Activated naive CD4-positive, alpha-beta T cell treated with anti-CD3 and anti-CD28 coated beads, Interleukin-2, amount 50 U/mL, for 24 hours (primary cell): ENCODE measurements at regions not wholly inside any gene's neighbourhood (a gene's known extent, or its start where the extent isn't known, plus 50 kb on each side); places are given as distances from the start of the nearest gene placed in this dataset.

Experiments
- H3K27ac Mint-ChIP-seq: one replicate; pipeline ENCODE4 v1.8.0; 2021; ENCODE audit warnings: mild to moderate bottlenecking, mixed read lengths
- H3K27me3 Mint-ChIP-seq: one replicate; pipeline ENCODE4 v1.8.0; 2021; ENCODE audit warnings: mixed read lengths
- H3K36me3 Mint-ChIP-seq: one replicate; pipeline ENCODE4 v1.8.0; 2021; ENCODE audit warnings: mixed read lengths
- H3K4me1 Mint-ChIP-seq: one replicate; pipeline ENCODE4 v1.8.0; 2021; ENCODE audit warnings: mixed read lengths
- H3K4me3 Mint-ChIP-seq: one replicate; pipeline ENCODE4 v1.8.0; 2021; ENCODE audit warnings: mild to moderate bottlenecking, mixed read lengths
- H3K9me3 Mint-ChIP-seq: one replicate; pipeline ENCODE4 v1.8.0; 2021; ENCODE audit warnings: mixed read lengths

DNA sequence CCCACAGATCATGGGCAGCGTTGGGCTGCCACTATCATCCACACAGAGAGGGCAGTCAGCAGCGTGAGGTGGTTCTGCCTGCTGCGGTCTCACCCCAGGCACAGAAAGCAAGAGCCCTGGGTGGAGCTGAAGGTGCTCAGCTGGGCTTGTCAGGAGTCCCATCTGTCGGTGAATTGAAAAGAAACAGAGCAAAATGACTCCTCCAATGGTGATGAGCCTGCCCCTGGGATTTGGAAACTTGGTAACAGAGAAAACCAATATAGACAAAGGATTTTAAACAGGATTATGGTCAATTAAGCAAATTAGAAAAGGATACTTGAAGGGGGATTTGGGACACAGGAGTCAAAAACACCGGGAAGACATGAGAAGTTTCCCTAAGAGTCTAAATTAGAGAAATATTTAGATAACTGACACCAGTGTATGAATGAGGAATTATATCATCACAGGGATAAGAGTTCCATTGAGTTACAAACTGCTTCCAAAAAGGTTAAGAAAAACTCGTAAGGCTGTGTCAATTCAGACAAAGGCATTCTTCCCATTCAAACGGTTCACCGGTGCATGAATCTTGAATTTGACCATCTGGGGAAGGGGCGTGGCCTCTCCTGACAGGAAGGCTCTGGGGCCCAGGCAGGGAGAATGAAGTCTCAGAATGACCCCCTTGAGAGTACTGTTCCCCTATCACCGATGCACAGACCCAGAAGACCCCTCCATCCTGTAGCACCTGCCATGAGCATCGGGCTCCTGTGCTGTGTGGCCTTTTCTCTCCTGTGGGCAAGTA lies 70.0 kb upstream of the PRSS58 start:
- Mint-ChIP-seq H3K27me3 (peaks cover 3% of the 10 kb centered on the region), H3K27ac (peak overlapping the region; percentile 66), H3K36me3 (no peaks in the 10 kb centered on the region), H3K9me3 (no peaks in the 10 kb centered on the region), H3K4me1 (peaks cover 13% of the 10 kb centered on the region), H3K4me3 (peak overlapping the region; percentile 58)

DNA sequence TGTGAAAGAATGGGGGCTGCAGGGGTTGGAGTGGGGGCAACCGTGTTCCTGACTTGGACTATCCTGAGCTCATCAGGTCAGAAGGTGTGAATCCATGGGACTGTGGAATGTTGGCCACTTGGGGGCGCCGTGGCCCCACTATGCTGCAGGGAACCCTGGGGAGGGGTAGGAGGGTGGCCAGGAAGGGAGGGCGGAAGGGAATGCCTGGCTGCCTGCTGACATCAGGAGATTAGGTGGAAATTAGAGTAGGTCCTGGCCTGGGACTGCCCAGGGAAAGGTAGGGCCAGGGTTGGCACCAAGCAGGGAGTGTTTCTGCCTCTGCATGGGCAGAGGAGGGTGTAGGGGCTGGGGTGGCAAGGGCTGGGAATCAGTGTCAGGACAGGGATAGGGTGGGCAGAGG lies 65.8 kb upstream of the PRSS58 start:
- no peaks in the 10 kb centered on the region for H3K36me3 Mint-ChIP-seq
- H3K27ac Mint-ChIP-seq: peak overlapping the region; percentile 83
- peaks cover 2% of the 10 kb centered on the region for H3K27me3 Mint-ChIP-seq
- peaks cover 23% of the 10 kb centered on the region for H3K4me1 Mint-ChIP-seq
- no peak overlapping the region for H3K4me3 Mint-ChIP-seq
- no peaks in the 10 kb centered on the region for H3K9me3 Mint-ChIP-seq

DNA sequence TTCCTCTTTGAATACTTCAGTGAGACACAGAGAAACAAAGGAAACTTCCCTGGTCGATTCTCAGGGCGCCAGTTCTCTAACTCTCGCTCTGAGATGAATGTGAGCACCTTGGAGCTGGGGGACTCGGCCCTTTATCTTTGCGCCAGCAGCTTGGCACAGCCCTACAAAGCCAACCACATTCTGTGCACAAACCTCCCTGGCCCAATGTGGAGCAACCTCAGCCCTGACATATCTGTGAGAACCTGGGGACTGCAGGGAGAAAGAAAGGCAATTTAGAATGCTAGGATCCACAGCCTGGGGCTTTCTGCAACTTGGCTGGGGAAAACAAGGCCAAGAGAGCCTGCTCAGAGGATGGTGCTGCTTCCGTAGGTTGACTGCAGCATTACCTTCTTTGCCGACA lies 63.5 kb upstream of the PRSS58 start:
- Mint-ChIP-seq H3K4me1 (peaks cover 23% of the 10 kb centered on the region), H3K27ac (no peak overlapping the region), H3K4me3 (peak overlapping the region; percentile 51), H3K27me3 (peaks cover 2% of the 10 kb centered on the region), H3K36me3 (no peaks in the 10 kb centered on the region), H3K9me3 (no peaks in the 10 kb centered on the region)

DNA sequence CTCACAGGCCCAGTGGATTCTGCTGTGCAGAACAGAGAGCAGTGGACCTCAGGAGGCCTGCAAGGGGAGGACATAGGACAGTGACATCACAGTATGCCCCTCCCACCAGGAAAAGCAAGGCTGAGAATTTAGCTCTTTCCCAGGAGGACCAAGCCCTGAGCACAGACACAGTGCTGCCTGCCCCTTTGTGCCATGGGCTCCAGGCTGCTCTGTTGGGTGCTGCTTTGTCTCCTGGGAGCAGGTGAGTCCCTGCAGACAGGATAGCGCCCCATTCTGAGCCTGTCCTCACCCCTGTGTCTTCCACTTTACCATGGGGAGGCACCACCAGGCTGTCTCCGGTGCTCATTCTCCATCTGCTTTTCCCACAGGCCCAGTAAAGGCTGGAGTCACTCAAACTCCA lies 63.0 kb upstream of the PRSS58 start:
- no peaks in the 10 kb centered on the region for H3K36me3 Mint-ChIP-seq
- H3K4me3 Mint-ChIP-seq: peak overlapping the region; percentile 51
- H3K9me3 Mint-ChIP-seq: no peaks in the 10 kb centered on the region
- H3K4me1 Mint-ChIP-seq: peaks cover 23% of the 10 kb centered on the region
- H3K27ac Mint-ChIP-seq: no peak overlapping the region
- peaks cover 2% of the 10 kb centered on the region for H3K27me3 Mint-ChIP-seq

DNA sequence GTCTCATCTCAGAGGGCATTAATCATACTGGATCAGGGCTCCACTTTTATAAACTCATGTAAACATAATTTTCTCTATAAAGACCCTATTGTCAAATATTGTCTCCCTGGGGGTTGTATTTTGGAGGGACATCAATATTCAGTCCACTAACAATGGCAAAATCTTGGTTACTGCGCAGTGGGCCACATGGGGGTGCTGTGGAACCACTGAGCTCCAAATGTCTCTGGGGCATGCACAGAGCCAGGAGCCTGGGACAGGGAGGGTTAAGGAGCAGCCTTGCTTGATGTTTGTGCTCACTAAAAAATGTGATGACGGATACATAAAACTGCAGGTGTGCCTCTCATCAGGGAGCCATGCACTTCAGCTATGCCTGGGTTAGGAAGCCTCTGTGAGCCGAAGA lies 62.1 kb upstream of the PRSS58 start:
- H3K4me1 Mint-ChIP-seq: peaks cover 23% of the 10 kb centered on the region
- H3K36me3 Mint-ChIP-seq: no peaks in the 10 kb centered on the region
- peak overlapping the region; percentile 92 for H3K27ac Mint-ChIP-seq
- peaks cover 2% of the 10 kb centered on the region for H3K27me3 Mint-ChIP-seq
- H3K4me3 Mint-ChIP-seq: peak overlapping the region; percentile 75
- H3K9me3 Mint-ChIP-seq: no peaks in the 10 kb centered on the region

DNA sequence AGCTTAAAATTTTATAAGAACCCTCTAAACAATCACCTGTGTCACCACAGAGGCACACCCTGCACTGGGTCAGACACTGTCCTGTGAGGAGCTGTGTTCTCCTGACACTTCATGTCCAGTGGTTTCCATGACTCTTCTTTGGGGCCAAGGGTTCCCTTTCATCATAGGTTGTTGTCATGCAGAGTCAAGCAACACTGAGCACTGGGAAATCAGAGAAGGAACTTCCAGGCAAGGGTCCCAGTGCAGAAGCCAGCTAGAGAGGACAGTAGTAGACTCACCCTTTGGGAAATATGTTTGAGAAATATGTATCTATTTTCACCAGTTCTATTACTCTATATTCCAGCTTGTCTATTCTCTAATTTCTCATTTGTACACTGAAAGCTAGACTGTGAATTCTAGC lies 56.4 kb upstream of the PRSS58 start:
- Mint-ChIP-seq H3K36me3 (no peaks in the 10 kb centered on the region), H3K27me3 (peaks cover 1% of the 10 kb centered on the region)

DNA sequence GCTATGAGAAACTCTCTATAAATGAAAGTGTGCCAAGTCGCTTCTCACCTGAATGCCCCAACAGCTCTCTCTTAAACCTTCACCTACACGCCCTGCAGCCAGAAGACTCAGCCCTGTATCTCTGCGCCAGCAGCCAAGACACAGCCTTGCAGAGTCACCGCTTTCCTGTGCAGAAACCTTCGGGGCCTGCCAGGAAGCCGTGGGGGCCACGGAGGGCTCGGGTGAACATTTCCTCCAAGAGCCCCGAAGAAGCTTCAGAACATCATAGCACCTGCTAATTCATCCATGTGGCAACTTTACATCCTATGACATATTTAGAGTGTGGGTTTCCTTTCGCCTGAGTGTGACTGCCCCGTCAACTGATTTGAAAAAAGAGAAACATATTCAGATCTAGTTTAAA lies 55.7 kb upstream of the PRSS58 start:
- H3K27ac Mint-ChIP-seq: no peak overlapping the region
- H3K9me3 Mint-ChIP-seq: no peaks in the 10 kb centered on the region
- no peaks in the 10 kb centered on the region for H3K36me3 Mint-ChIP-seq
- H3K27me3 Mint-ChIP-seq: peaks cover 1% of the 10 kb centered on the region
- peak overlapping the region; percentile 36 for H3K4me3 Mint-ChIP-seq
- peaks cover 23% of the 10 kb centered on the region for H3K4me1 Mint-ChIP-seq

More for the DNA sequence above, 56.4 kb upstream of the PRSS58 start:
- Mint-ChIP-seq H3K9me3 (no peaks in the 10 kb centered on the region), H3K4me3 (no peak overlapping the region), H3K4me1 (peaks cover 23% of the 10 kb centered on the region), H3K27ac (no peak overlapping the region)

DNA sequence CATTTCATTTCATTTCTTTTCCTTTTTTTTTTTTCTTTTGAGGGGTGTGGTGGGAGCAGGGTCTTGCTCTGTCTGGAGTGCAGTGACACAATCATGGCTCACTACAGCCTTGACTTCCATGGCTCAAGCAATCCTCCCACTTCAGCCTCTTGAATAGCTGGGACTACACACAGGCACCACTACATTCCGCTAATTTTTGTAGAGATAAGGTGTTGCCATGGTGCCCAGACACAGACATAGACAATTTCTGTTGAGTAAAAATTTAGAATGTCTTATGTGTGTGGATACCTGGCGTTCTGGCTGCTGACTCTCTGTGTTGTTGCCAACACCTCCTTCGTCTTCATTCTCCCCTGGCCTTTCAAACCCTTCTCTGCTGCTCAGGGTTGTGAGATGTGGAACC lies 54.0 kb upstream of the PRSS58 start:
- Mint-ChIP-seq H3K4me3 (peak overlapping the region; percentile 15), H3K27me3 (peaks cover 2% of the 10 kb centered on the region), H3K27ac (no peak overlapping the region), H3K36me3 (no peaks in the 10 kb centered on the region), H3K4me1 (peaks cover 23% of the 10 kb centered on the region), H3K9me3 (no peaks in the 10 kb centered on the region)

DNA sequence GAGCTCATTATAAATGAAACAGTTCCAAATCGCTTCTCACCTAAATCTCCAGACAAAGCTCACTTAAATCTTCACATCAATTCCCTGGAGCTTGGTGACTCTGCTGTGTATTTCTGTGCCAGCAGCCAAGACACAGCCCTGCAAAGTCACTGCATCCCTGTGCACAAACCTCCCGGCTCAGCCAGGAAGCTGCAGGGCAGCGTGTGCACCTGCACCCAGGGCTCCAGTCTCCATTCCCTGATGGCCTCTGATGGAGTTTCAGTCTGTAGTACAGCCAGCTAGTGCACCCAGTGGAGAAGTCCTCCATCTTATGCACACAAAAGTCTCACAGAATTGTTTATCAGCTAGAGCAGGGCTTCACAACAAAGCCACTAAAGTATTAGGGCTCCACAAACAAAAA lies 51.1 kb upstream of the PRSS58 start:
- H3K27me3 Mint-ChIP-seq: peaks cover 4% of the 10 kb centered on the region

DNA sequence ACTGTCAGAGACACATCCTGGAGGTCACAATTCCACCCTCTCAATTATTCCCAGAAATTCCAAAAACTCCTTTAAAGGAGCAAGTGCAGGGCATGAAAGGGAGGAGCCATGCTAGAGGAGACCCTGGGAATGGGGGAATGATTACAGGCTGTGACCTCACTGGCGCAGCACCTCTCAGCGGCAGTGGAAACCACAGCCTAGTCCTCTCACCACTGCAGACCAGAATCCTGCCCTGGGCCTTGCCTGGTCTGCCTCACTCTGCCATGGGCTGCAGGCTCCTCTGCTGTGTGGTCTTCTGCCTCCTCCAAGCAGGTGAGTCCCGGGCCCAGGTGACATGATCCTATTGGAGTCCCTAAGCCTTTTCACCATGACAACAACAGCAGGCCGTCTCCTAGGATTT lies 50.5 kb upstream of the PRSS58 start:
- H3K27ac Mint-ChIP-seq: no peak overlapping the region
- peak overlapping the region; percentile 43 for H3K4me3 Mint-ChIP-seq
- H3K27me3 Mint-ChIP-seq: peaks cover 4% of the 10 kb centered on the region
- H3K36me3 Mint-ChIP-seq: no peaks in the 10 kb centered on the region
- H3K4me1 Mint-ChIP-seq: peaks cover 24% of the 10 kb centered on the region
- no peaks in the 10 kb centered on the region for H3K9me3 Mint-ChIP-seq

More for the DNA sequence above, 51.1 kb upstream of the PRSS58 start:
- no peak overlapping the region for H3K27ac Mint-ChIP-seq
- peak overlapping the region; percentile 43 for H3K4me3 Mint-ChIP-seq
- H3K9me3 Mint-ChIP-seq: no peaks in the 10 kb centered on the region
- H3K36me3 Mint-ChIP-seq: no peaks in the 10 kb centered on the region
- peaks cover 24% of the 10 kb centered on the region for H3K4me1 Mint-ChIP-seq
